ENCODE measurements at regions not wholly inside any gene's neighbourhood (a gene's known extent, or its start where the extent isn't known, plus 50 kb on each side); places are given as distances from the start of the nearest gene placed in this dataset.

DNA sequence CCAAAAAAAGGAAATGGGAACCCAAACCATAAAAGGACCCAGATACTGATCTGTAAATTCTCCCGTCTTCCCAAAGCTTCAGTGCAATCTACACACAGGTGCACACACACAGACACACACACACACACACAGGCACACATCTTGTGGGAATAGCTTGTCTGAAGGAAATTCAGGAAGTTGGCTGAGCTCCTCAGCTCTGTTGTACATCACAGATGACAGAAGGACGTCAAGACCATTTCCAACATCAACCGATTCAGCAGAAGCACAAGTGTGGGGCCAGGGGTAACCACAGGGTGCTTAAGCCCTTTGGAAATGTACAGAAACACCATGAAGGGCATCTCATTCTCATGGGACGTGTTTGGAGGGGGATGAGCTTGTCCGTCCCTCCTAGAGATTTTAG is 498.1 kb upstream of the PSMD7 start:
- no peak for DNase-seq

DNA sequence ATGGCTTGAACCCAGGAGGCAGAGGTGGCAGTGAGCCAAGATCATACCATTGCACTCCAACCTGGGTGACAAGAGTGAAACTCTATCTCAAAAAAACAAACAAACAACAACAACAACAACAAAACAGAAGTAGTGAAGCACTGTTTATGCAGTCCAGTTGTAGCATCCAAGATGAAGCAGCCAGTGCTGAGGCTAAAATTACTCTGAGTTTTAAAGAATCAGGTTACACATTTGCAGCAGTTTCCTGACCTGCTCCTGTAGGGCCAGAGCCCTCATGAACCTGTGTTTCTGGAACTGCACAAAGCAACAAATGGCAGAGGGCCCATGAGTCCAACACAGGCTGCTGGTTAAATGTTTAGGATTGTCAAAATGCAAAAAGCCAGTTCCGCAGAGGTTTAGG is 499.5 kb upstream of the PSMD7 start:
- no peak for DNase-seq

DNA sequence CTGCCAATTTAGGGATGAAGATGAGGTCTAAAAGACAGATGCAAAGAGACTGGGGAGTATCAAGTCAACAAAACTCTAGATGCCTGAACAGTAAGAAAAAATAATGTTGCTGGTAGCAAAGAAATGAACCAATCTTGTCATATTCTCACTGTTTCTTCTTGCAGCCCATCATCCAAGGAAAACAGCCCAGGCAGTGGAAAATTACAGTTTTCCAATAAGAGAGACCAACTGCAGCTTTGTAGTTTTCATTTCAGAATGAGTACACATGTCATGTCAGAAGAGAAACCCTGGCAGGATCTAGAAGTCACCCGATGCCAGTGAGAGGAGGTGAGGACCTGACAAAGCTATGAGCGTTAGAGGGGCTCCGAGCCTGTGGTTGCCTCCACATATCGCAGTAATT is 500.4 kb upstream of the PSMD7 start:
- DNase-seq = no peak

DNA sequence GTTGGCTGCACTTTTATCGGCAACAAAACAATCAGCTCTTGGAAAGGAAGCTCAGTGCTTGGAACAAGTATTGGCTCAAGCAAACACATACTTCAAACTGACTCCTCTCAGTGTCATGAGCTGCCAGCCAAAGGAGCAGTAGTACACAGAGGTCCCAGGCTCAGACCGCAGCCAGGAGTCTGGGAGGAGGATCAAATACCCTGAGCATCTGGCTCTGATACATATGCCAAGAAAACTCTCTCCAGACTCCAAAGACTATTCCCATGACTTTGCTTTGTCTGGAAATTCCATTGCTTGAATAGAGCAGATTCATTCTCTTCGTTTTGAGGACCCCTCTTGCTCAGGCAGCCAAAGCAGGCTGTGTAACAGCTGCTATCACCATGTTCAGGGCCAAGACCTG is 501.6 kb upstream of the PSMD7 start:
- no peak for DNase-seq

DNA sequence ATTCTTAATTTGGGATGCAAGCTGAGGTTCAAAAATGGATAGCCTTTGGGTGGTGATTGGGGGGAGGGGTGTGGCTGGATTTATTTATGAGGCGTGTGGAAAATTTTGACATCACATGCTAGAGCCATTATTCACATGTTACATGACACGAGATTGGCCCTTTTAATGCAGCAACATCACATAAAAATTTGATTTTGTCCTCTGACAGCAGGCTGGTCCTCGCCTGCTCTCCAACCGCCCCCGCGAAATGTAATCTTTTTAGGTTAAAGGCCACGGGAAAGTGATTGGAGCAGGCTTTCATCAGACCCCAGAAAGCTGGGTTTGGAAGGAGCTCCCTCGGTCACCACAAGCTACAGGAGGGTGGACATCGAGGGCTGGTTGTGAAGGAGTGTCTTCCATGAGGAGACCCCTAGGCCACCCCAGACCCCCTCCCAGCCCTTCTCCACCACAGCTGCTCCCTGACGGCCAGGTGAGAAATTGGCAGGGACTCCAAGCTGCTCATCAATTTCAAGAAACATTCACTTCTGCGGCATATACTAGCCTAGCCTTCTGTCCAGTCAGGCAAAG is 502.7 kb upstream of the PSMD7 start:
- DNase-seq = no peak

DNA sequence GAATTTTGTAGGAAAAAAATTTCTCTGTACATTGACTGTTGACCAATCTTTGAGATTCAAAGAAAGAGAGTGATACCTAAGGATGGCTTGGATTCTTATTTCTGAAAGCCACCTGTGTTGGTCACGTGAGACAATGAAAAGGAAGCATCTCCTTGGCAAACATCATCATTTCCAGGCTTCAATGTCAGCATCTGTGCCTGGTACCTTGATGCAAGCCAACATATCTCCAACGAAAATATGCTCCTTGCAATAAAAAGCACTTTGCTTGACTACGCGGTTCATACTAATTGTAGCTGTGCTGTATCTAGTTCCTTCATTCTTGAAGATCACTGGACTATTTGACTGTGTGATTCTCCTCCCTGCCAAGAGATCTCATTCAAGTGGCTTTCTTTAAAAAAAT is 503.4 kb upstream of the PSMD7 start:
- no peak for DNase-seq

DNA sequence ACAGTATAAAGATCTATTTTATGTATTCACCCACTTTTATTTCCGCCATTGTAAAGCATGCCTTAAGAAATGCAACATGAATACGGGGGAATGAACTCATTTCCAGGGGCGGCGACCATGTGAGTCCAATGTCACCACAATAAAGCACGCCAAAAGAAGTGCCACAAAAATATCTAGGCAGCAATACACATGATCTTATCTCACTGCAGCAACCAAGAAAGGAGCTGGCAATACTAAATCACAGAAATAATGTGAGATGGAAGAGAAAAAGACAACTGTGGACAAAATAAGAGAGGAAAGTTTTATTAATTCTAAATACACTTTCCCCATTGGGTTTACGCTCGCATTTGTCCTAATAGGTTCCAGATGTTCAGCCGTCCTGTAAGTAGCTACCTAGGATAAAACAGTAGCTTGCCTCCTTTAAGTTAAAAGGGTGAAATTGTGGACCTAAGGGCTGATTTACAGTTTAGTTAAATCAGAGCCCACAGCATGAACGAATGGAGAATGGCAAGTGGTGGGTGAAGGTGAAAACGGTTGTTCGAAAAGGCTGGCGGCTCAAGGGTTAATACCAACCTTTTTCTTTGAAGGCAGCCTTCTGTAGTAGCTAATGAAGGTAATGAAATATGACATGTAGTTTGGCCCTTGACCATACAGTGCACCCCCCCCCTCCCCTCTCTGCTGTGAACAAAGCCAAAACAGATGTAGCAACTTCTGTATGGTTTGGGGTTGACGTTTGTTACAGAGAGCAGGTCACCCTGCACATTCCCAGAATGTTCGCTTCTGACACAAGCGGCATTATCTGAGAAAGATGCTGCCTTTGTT is 504.2 kb upstream of the PSMD7 start:
- no peak for DNase-seq

DNA sequence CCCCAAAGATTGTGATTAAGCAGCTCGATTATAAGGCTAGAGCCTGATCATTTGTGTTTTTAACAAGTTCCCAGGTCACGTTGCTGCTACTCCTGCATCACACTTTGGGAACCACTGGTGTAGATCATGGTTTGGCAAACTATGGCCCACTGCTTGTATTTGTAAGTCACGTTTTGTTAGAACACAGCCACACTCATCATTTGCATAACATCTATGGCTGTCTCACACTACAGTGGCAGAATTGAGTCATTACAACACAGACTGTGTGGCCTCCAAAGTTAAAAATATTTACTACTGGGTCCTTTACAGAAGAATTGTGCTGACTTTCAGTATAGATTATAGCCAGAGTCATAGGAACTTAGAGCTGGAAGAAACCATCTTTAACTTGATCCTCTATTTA is 515.3 kb upstream of the PSMD7 start:
- no peak for DNase-seq

DNA sequence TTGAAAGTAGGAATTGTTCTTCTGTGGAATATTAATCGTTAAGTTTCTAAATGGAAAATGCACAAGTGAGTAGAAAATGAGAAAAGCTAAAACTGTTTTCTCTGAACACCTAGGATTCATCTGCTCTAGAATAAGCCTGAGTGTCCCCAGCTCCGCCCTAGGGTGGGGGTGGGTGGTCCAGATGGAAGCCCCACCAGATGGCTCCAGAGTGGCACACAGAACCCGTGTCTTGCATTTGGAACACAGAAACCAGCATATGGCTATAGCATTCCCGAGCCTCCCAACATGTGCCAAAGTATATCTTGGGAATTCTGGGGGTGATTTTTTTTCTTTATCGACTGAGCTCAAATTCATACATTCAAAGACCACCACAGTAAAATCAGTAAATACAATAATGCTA is 517.7 kb upstream of the PSMD7 start:
- no peak for DNase-seq

DNA sequence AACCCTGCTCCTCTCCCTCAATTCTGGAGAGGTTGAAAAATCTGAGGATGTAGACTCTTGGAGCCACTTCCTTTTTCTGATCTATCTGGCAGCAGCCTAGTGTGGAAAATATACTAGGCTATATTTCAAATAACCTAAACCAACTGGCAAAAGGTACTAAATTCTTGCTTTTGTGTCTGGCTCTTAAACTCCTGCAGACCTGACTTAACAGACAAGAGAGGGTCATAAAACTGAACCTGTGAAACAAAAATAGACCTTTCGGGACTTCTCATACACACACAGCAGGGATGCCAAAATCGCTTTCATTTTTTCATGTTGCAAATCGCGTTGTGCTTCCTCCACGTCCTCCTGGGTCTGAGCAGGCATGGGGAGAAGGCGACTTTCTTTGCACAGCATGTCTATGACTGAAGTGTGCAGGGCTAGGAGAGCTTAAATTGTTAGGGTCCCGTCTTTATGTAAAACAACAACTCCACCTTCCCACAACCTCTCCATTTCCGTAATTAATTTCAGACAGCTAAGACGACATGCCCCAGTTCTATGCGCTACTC is 520.7 kb upstream of the PSMD7 start:
- DNase-seq = no peak

DNA sequence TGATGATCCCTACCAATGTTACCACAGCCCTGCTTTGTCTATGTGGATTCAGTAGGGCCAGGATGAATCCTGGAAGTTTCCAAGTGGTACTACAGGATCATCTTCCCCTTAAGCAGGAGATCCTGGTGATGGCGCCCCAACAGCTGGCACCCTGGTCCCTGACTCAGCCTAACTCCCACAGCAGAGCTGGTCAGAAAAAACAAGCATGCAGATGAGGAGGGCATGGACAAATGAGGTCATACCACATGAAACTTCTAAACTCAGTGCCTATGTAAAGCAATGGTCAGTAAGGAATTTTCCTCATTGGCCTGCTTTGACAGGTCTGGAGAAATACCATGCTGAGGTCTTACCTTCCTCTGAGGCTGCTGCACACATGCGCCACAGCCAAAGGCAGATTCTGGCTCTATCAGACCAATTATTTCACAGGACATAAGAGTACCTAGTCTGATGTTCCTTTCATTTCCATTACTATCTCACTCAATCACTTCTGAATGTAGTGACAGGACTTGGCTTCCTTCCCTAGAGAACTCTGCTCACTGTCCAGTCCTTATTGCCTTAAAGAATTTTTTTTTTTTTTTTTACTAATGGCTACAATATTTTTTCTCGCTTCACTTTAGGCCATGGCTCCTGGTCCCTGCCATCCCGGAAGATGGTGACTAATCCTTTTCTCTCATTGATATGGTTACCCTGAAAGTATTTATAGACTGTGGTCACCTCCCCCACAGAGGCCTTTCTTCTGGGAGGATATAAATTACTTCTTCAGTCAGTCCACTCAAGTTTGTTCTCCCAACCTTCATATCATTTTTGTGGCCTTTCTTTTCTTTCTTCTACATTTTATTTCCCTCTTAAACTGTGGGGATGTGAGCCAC is 525.2 kb upstream of the PSMD7 start:
- DNase-seq = no peak

DNA sequence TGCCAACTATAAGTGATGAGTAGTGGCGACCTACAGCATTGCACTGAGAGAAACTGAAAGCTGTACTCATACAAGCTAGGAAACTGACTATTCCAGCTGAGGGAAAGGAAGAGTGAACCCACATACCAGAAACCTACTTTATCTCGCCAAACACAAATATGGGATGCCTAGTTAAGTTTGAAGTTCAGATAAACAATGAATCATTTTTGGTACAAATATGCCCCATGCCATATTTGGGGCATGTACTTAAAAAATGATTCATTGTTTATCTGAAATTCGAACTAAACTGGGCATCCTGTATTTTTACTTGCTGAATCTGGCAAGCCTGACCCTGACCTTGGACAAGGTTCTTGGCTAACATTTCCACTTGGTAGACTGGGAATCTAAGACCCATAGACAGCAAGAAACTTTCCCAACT is 527.8 kb upstream of the PSMD7 start:
- no peak for DNase-seq

DNA sequence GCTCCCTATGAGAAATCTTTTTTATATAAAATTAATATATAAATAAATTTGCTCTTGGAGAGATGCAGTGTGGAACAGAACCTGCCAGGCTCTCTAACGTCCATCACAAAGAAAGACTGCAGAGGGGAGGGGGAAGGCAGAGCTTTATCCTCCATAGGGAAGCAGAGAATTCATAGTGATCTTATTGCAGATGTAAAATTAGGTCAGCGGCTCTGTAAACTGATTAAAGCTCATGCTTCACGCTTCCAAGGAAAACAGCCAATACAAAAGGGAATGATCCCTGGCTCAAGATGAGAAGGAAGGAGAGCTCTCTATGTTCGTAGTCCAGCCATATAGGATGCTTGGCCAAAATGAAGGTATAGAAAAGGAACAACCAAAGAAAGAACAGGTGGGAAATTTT is 532.3 kb upstream of the PSMD7 start:
- DNase-seq = no peak

DNA sequence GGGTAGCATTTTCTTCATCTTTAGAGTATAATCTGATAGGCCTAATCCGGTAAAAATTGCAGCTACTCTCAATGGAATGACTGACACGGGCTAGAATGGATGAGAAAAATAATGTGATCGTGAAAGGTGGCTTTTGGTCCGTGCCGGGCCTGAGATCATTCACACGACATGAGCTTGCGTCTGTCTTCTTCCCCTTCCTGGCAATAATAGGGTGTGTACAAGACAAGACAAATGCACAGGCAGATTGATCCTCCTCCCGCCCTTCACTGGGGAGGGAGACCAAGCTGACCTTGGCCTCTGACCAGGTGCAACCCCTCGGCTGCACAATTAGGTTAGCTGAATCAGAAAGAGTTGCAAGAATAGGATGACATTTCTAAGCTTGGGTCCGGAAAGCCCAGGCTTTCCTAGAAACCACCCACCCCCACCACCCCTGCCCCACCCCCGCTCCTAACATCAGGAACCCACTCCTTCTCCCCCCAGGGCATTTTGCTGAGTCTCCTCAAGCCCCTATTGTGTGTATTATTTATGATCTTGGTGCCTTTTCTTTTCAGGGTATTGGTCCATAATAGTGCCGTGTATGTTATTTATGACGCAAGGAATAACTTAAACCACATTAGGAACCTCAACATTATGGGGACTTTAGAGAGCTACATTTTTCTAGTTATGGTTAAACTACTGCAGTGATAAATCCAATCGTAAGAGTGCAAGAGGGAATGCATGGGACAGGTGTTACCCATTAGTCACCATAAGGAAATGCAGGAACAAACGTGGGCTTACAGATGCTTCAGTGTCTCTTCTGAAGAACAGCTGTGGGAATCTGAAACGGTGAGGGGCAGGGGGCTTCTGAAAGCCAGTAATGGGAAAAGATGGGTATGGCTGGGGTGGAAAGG is 540.1 kb upstream of the PSMD7 start:
- DNase-seq = no peak

DNA sequence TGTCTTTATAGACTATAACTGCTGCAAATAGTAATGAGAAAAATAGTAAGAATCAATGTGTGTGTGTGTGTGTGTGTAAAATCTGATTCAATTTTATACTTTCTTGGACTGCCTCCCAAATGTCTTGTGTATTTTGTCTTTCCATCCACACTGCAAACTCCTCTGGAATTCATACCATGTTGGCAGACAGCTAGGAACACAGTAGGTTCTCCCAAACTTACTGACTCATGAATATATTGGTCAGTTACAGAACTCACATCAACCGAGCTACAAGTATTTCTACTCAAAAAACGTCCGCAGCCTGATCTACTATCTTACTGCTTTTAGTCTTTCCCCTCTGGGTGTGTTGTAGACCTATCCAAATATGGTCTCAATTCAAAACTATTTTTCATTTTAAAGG is 542.7 kb upstream of the PSMD7 start:
- no peak for DNase-seq

DNA sequence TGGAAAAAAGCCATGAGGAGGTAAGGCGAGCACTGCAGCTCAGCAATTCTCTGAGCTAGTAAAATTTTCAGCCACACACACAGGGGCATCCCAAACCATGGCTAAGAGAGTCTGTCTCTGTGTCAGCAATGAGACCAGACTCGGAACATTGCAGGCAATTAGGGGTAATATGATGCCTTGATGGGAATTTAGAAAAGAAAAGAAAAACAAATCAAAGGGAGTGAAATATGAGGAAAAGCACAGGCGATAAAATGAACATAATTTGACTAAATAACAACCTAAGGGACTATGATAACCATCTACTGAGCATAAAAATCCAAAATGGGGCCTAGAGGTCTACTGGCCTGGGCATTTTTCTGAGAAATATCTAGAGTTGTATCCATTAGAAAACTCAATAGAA is 546.0 kb upstream of the PSMD7 start:
- DNase-seq = no peak

DNA sequence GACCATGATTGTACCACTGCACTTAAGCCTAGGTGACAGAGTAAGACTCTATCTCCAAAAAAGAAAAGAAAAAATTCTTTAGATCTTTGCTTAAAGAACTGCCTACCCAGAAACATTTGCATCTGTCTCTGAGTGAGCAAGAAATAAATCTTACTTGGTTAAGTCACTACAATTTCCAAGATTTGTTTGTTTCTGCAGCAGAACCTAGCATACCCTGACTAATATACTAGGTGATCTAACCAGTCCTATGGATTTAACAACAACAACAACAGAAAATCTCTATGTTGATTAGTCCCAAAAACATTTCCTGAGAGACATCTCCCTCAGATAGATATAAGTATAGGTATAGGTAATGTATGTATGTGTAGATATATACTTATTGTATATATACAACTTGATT is 549.3 kb upstream of the PSMD7 start:
- DNase-seq = no peak

DNA sequence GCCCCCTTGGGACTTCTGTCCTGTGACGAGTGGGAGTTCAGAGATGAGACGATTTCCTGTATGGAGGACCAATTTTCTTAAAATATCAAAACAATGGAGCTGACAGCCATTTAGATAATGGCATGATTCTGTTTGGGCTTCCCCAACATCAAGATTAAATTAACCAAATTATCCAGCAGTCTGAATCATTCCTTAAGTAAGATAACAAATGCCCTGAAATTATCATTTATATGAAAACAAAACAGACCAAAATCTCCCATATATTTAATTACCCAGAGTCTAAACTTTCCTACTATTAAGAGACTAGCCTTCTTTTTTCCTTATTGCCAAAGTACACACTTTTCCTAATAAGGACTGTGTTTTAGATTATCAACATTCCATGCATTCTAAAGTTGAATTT is 550.1 kb upstream of the PSMD7 start:
- DNase-seq = no peak

DNA sequence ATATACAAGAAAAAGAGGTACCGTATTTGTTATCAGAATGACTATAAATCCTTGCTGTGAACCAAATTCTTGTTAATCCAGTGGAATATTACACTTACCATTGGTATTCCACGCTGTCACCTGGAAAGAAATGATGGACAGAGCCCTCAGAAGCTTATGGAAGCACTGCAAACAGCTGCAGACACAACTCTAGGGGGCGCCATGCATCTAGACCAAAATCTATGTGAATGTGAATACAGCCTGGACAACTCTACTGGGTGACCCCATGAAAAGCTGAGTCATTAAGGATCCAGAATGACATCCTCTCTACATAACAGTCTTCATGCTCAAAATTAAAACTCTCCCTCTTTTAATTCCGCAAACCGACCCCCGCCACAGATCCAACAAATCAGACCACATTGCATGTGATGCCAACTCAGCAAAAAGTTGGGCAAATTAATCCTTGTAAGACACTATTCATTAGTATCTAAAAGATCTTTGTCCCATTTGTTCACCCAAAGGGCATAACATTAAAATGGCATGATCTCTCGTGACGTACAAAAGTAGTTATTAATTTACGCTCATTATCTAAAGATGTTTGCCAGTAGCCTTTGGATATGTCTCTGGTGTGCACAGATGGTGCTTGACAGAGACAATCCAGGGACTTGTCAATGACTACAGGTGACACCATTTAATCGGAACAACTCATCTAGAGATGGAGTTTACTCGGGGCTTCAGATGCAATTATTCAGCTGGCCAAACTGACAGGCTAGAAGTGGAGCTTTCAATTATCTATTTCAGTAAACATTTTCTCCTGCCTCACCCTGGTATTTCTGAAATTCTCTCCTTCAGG is 552.7 kb upstream of the PSMD7 start:
- no peak for DNase-seq

DNA sequence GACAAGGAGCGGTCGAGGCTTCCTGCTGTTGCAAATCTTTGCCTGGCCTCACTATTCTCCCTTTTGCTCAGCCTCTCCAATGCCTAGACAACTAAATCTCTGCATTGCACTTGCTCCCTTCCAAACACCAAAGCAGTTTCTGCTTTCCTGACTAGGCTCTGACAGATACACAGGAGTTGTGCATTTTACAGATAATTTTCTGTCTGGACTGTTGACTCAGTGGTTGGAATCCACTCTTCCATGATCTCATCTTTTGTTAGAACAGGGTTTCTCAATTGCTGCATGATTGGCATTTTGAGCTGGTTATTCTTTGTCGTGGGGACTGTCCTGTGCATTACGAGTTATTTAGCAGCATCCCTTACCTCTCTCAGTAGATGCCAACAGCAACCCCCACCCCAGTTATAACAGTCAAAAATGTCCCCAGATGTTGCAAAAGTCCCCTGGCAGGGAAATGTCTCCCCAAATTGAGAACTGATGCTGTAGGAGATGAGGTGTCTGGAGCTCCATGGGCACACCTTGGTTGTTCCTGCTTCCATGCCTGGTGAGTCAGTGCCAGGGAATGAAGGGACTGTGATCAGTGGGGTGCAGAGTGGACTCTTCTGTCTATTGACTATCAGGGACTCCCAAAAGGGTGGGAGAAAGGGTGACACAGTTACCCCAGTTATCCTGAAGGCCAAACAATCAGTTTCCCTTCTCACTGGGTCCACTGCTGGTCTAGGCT is 557.4 kb upstream of the PSMD7 start:
- DNase-seq = no peak

DNA sequence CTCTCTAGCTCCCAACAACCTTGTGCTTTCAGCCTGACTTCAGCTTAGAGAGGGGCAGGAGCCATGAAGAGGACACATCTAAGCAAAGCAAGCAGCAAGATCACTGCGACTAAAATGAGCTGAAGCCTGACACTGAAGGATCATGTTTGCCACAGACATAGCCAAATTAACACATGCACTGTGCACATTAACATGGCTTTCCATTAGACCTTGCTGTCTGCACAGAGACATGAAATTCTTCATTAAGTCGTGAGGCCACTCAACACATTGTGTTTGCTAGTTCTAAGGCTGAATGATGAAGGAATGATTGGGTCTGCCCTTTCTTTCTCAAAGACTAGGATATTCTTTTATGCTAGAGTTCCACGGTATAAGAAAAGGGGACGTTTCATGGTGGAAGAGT is 558.3 kb upstream of the PSMD7 start:
- no peak for DNase-seq

All from NCI-H187 (cell line).